Heart left ventricle (tissue), 13 donors: ENCODE measurements at regions not wholly inside any gene's neighbourhood (a gene's known extent, or its start where the extent isn't known, plus 50 kb on each side); places are given as distances from the start of the nearest gene placed in this dataset.

Experiments used
- CTCF ChIP-seq, 12 donors: fragments of 200-600 bp; sonication (generic) in 4 of 12; IDR thresholded peaks; one replicate each; pipeline versions ENCODE4 v1.5.0 to v1.8.0; 2018 to 2022; ENCODE audit warnings: antibody characterized with exemption in 12 of 12, mild to moderate bottlenecking in 5 of 12
- POLR2A ChIP-seq, 2 donors: fragments of 450-650 bp; IDR thresholded peaks; one replicate each; pipeline ENCODE4 v1.6.1; 2017; ENCODE audit warnings: antibody characterized with exemption in 2 of 2, mild to moderate bottlenecking in 2 of 2, moderate library complexity in 2 of 2
- donor health status: ischemic (EF 13 %, LVEDD 7.1; RV severe dilation, severe dysfunction).
- donor health status: DM: no; HTN: yes; CAD: no.
- donor health status: DM: no; HTN: no; CAD: no.
- donor health status: ischemic (EF 25% LVEDD 6.9; RV normal size, moderate dysfunction).
- donor health status: ischemic (EF 25% LVEDD 5.7; RV mildly dilated, moderate dysfunction).
- donor health status: ischemic (EF 35%, LVEDD 5.7; RV mildly dilated, moderate dysfunction).
- donor health status: nonischemic (EF 11% LVEDD 7.7; RV severe dilation, severe dysfunction).
- donor health status: DM: yes; HTN: yes; CAD: no.
- donor health status: PGD.
- donor health status: ischemic (EF 29% LVEDD 5.4; RV normal size, mild dysfunction).
- donor health status: nonischemic (EF 23%, LVEDD 6.1; RV moderate dilation, normal function).

GRCh38 chr4:155552180-155552579 lies 114.5 kb upstream of the GUCY1A1 start:
- TF ChIP-seq CTCF (IDR thresholded peaks at IDR 0.05) (no peak), POLR2A (IDR thresholded peaks at IDR 0.05) (no peak)
